ENCODE measurements at regions not wholly inside any gene's neighbourhood (a gene's known extent, or its start where the extent isn't known, plus 50 kb on each side); places are given as distances from the start of the nearest gene placed in this dataset.

DNA sequence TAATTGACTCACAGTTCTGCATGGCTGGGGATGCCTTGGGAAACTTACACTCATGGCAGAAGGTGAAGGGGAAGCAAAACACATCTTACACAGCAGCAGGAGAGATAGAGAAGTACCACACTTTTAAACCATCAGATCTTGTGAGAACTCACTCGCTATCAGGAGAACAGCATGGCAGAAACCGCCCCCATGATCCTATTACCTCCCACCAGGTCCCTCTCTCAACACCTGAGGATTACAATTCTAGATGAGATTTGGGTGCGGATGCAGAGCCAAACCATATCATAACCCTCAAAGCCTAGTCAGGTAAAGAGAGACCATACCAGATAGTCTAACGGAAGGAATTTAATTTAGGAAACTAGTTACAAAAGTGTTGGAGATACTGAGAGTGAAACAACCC lies 182.6 kb upstream of the ACVR2A start:
- Histone ChIP-seq H4K20me1 (ENCODE audit: insufficient read depth) (no peaks in the 10 kb centered on the region), H3K9me2 (ENCODE audit: insufficient read depth) (no peaks in the 10 kb centered on the region), H3K27me3 (ENCODE audit: insufficient read depth, low read depth) (no peaks in the 10 kb centered on the region), H3K4me3 (no peak overlapping the region), H3K4me2 (no peak overlapping the region), H3K36me3 (ENCODE audit: low read depth) (no peaks in the 10 kb centered on the region), H3K9me3 (ENCODE audit: insufficient read depth, low read depth) (no peaks in the 10 kb centered on the region), H3K4me1 (replicated peaks; ENCODE audit: insufficient read depth) (no peaks in the 10 kb centered on the region), H3F3A (ENCODE audit: insufficient read depth, low read depth) (no peaks in the 10 kb centered on the region), H3K79me2 (ENCODE audit: low read depth) (no peaks in the 10 kb centered on the region), H2AFZ (no peak overlapping the region), H3K27ac (no peak overlapping the region)
- no TSS peak for BruUV-seq (replicated peaks)
- TF ChIP-seq, protein P1, sequence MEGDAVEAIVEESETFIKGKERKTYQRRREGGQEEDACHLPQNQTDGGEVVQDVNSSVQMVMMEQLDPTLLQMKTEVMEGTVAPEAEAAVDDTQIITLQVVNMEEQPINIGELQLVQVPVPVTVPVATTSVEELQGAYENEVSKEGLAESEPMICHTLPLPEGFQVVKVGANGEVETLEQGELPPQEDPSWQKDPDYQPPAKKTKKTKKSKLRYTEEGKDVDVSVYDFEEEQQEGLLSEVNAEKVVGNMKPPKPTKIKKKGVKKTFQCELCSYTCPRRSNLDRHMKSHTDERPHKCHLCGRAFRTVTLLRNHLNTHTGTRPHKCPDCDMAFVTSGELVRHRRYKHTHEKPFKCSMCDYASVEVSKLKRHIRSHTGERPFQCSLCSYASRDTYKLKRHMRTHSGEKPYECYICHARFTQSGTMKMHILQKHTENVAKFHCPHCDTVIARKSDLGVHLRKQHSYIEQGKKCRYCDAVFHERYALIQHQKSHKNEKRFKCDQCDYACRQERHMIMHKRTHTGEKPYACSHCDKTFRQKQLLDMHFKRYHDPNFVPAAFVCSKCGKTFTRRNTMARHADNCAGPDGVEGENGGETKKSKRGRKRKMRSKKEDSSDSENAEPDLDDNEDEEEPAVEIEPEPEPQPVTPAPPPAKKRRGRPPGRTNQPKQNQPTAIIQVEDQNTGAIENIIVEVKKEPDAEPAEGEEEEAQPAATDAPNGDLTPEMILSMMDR (conservative IDR thresholded peaks at IDR 0.05) = no peak
- TF ChIP-seq EZH2 (IDR thresholded peaks at IDR 0.05; ENCODE audit: low read depth) = no peak
- DNase-seq = no peak
- ChIA-PET POLR2A (ENCODE audit: unreplicated experiment) (no interaction called here), CTCF (no interaction called here)
- intact Hi-C loops (cut with micrococcal nuclease; ENCODE audit: unreplicated experiment) = no loop called here

DNA sequence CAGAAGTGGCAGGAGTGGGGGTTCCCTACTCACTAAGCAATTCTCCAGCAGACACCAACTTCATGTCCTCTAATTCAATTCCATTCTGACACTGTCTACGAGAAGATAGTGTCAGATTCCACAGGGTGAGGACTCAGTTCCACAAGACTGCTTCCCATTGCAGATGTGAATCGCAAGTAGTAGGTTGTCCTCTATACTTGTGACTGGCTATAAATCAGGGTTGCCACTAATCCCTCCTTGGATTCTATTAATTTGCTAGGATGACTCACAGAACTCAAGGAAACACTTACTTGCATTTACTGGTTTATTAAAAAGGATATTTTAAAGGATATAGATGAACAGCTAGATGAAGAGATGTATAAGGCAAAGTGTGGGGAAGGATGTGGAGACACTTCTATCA lies 184.1 kb upstream of the ACVR2A start:
- Histone ChIP-seq H3K4me1 (replicated peaks; ENCODE audit: insufficient read depth) (no peaks in the 10 kb centered on the region), H3K4me2 (no peak overlapping the region), H2AFZ (no peak overlapping the region), H3K27me3 (ENCODE audit: insufficient read depth, low read depth) (no peaks in the 10 kb centered on the region), H3F3A (ENCODE audit: insufficient read depth, low read depth) (no peaks in the 10 kb centered on the region), H3K79me2 (ENCODE audit: low read depth) (no peaks in the 10 kb centered on the region), H3K9me3 (ENCODE audit: insufficient read depth, low read depth) (no peaks in the 10 kb centered on the region), H3K9me2 (ENCODE audit: insufficient read depth) (no peaks in the 10 kb centered on the region), H3K27ac (no peak overlapping the region), H3K36me3 (ENCODE audit: low read depth) (no peaks in the 10 kb centered on the region), H3K4me3 (no peak overlapping the region), H4K20me1 (ENCODE audit: insufficient read depth) (no peaks in the 10 kb centered on the region)
- ChIA-PET CTCF (no interaction called here), POLR2A (ENCODE audit: unreplicated experiment) (no interaction called here)
- intact Hi-C loops (cut with micrococcal nuclease; ENCODE audit: unreplicated experiment) = no loop called here
- TF ChIP-seq, protein P1 (conservative IDR thresholded peaks at IDR 0.05) = no peak
- TF ChIP-seq EZH2 (IDR thresholded peaks at IDR 0.05; ENCODE audit: low read depth) = no peak
- BruUV-seq (replicated peaks) = no TSS peak
- no peak for DNase-seq

DNA sequence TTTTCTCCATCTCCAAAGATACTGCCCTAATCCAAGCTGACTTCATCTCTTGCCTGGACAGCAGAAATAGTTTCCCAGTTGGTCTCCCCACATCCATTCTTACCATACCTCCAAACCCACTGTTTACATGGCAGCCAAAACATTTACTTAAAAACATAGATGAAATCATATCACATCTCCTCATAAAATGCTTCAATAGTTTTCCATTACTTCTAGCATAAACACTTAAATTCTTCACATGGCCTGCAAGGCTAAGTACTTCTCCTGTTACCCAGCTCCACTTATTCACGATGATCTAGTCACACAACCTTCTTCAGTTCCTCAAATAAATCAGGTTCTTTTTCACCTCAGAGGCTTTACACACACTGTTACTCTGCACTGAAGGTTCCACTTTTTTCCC lies 185.8 kb upstream of the ACVR2A start:
- no peaks in the 10 kb centered on the region for H3K4me1 ChIP-seq (replicated peaks; ENCODE audit: insufficient read depth)
- no peaks in the 10 kb centered on the region for H3K9me2 ChIP-seq (ENCODE audit: insufficient read depth)
- no peak for TF ChIP-seq EZH2 (IDR thresholded peaks at IDR 0.05; ENCODE audit: low read depth)
- TF ChIP-seq, protein P1 (conservative IDR thresholded peaks at IDR 0.05) = no peak
- H3K4me3 ChIP-seq = no peak overlapping the region
- no peak overlapping the region for H2AFZ ChIP-seq
- H3K79me2 ChIP-seq (ENCODE audit: low read depth) = no peaks in the 10 kb centered on the region
- CTCF ChIA-PET = no interaction called here
- no peaks in the 10 kb centered on the region for H3K9me3 ChIP-seq (ENCODE audit: insufficient read depth, low read depth)
- POLR2A ChIA-PET (ENCODE audit: unreplicated experiment) = interaction anchor here (0.7 kb wide), 1 partner anchor 73 kb away, joined by 4 read pairs; no protein-coding TSS in a partner anchor
- no peak overlapping the region for H3K4me2 ChIP-seq
- H3K36me3 ChIP-seq (ENCODE audit: low read depth) = no peaks in the 10 kb centered on the region
- no peaks in the 10 kb centered on the region for H4K20me1 ChIP-seq (ENCODE audit: insufficient read depth)
- H3K27ac ChIP-seq = no peak overlapping the region
- no peak for DNase-seq
- intact Hi-C loops (cut with micrococcal nuclease; ENCODE audit: unreplicated experiment) = no loop called here
- no TSS peak for BruUV-seq (replicated peaks)
- H3K27me3 ChIP-seq (ENCODE audit: insufficient read depth, low read depth) = no peaks in the 10 kb centered on the region
- H3F3A ChIP-seq (ENCODE audit: insufficient read depth, low read depth) = no peaks in the 10 kb centered on the region
